ENCODE measurements at regions not wholly inside any gene's neighbourhood (a gene's known extent, or its start where the extent isn't known, plus 50 kb on each side); places are given as distances from the start of the nearest gene placed in this dataset.
"Not testable (repeated sequence)": the region's sequence is repeated elsewhere in the genome, so short reads cannot be mapped to it uniquely, and the experiment has no call there.

- no peak for DNase-seq
Measured at GRCh38 chr3:28971156-28971555, 309.7 kb upstream of the RBMS3 start.

GRCh38 chr3:28972921-28973320 lies 307.9 kb upstream of the RBMS3 start:
- DNase-seq, result peak; percentile 50

- DNase-seq, result peak; percentile 37
Measured at GRCh38 chr3:28973609-28974008, 307.3 kb upstream of the RBMS3 start.

GRCh38 chr3:28978092-28978491 lies 302.8 kb upstream of the RBMS3 start:
- DNase-seq, result no peak

- DNase-seq, result no peak
Measured at GRCh38 chr3:28980131-28980530, 300.7 kb upstream of the RBMS3 start.

- DNase-seq, result no peak
Measured at GRCh38 chr3:28980631-28981030, 300.2 kb upstream of the RBMS3 start.

GRCh38 chr3:28982906-28983305 lies 298.0 kb upstream of the RBMS3 start:
- DNase-seq, result no peak

GRCh38 chr3:28986922-28987321 lies 293.9 kb upstream of the RBMS3 start:
- no peak for DNase-seq

GRCh38 chr3:28989646-28990089 lies 291.2 kb upstream of the RBMS3 start:
- peak; percentile 4 for DNase-seq

GRCh38 chr3:28994161-28994905 lies 286.5 kb upstream of the RBMS3 start:
- DNase-seq, result no peak

GRCh38 chr3:29004885-29005599 lies 275.8 kb upstream of the RBMS3 start:
- DNase-seq, result no peak

- no peak for DNase-seq
Measured at GRCh38 chr3:29005862-29006261, 275.0 kb upstream of the RBMS3 start.

GRCh38 chr3:29011441-29011840 lies 269.4 kb upstream of the RBMS3 start:
- DNase-seq, result no peak

- no peak for DNase-seq
Measured at GRCh38 chr3:29011966-29012365, 268.9 kb upstream of the RBMS3 start.

- no peak for DNase-seq
Measured at GRCh38 chr3:29022976-29023375, 257.9 kb upstream of the RBMS3 start.

GRCh38 chr3:29026286-29026685 lies 254.6 kb upstream of the RBMS3 start:
- no peak for DNase-seq

GRCh38 chr3:29026959-29027358 lies 253.9 kb upstream of the RBMS3 start:
- no peak for DNase-seq

- not testable (repeated sequence) for DNase-seq
Measured at GRCh38 chr3:29031175-29031574, 249.7 kb upstream of the RBMS3 start.

- DNase-seq, result no peak
Measured at GRCh38 chr3:29033511-29033910, 247.4 kb upstream of the RBMS3 start.

GRCh38 chr3:29050155-29050554 lies 230.7 kb upstream of the RBMS3 start:
- no peak for DNase-seq

- peak; percentile 71 for DNase-seq
Measured at GRCh38 chr3:29057326-29057725, 223.5 kb upstream of the RBMS3 start.

- peak; percentile 66 for DNase-seq
Measured at GRCh38 chr3:29064085-29064484, 216.8 kb upstream of the RBMS3 start.

GRCh38 chr3:29065211-29065785 lies 215.6 kb upstream of the RBMS3 start:
- DNase-seq, result peak; percentile 97

GRCh38 chr3:29067007-29067406 lies 213.9 kb upstream of the RBMS3 start:
- peak; percentile 35 for DNase-seq

All from EL (cell line).